K562 (cell line): ENCODE measurements at regions not wholly inside any gene's neighbourhood (a gene's known extent, or its start where the extent isn't known, plus 50 kb on each side); places are given as distances from the start of the nearest gene placed in this dataset.

ENCODE experiments used
- AFF4 ChIP-seq: sonication (generic); formaldehyde crosslinking; IDR thresholded peaks from 2 replicates; pipeline ENCODE4 v1.8.0; 2023; ENCODE audit warnings: mild to moderate bottlenecking, missing genetic modification reagents
- CBX5 ChIP-seq: IDR thresholded peaks from 2 replicates; pipeline ENCODE4 v1.6.1; 2014; ENCODE audit warnings: low read depth, borderline replicate concordance
- E2F6 ChIP-seq, 2 experiments: IDR thresholded peaks; 2 replicates each; pipeline ENCODE4 v1.6.1; 2011; ENCODE audit warnings: borderline replicate concordance in 1 of 2, control low read depth in 1 of 2, low read depth in 1 of 2, low read length in 1 of 2, mild to moderate bottlenecking in 1 of 2, mixed read lengths in 1 of 2, moderate library complexity in 1 of 2; ENCODE audit not compliant: insufficient read depth in 1 of 2, insufficient read length in 1 of 2, poor library complexity in 1 of 2, severe bottlenecking in 1 of 2; ENCODE audit errors: extremely low read depth in 1 of 2
- EHMT2 ChIP-seq: fragments of 450-650 bp; IDR thresholded peaks from 2 replicates; pipeline ENCODE4 v1.6.1; 2018; ENCODE audit warnings: antibody characterized with exemption
- GTF2E2 ChIP-seq: fragments of 200-800 bp; sonication (Bioruptor generic); IDR thresholded peaks from 2 replicates; pipeline ENCODE4 v1.6.1; 2016; ENCODE audit warnings: missing genetic modification characterization, missing compliant biosample characterization
- HDAC6 ChIP-seq: IDR thresholded peaks from 2 replicates; pipeline ENCODE4 v1.6.1; 2012; ENCODE audit warnings: low read depth, mild to moderate bottlenecking, control low read depth, inconsistent platforms, low read length, moderate library complexity
- HNRNPK ChIP-seq: fragments of 200-400 bp; formaldehyde crosslinking; IDR thresholded peaks from one replicate; pipeline ENCODE4 v1.6.1; 2018; ENCODE audit warnings: mild to moderate bottlenecking, low read depth, low read length; ENCODE audit not compliant: poor library complexity, severe bottlenecking
- KHSRP ChIP-seq: fragments of 450-650 bp; IDR thresholded peaks from 2 replicates; pipeline ENCODE4 v1.6.1; 2017
- NCOA1 ChIP-seq: fragments of 450-650 bp; IDR thresholded peaks from 2 replicates; pipeline ENCODE4 v1.6.1; 2016; ENCODE audit warnings: low read depth
- PCBP1 ChIP-seq: fragments of 200-400 bp; formaldehyde crosslinking; IDR thresholded peaks from 2 replicates; pipeline ENCODE4 v1.6.1; 2018; ENCODE audit warnings: mild to moderate bottlenecking, low read depth, low read length; ENCODE audit not compliant: poor library complexity, severe bottlenecking
- PHB ChIP-seq: fragments of 250-450 bp; sonication (Bioruptor Pico); IDR thresholded peaks from 2 replicates; pipeline ENCODE4 v1.5.0; 2021
- PURB ChIP-seq: sonication (generic); formaldehyde crosslinking; IDR thresholded peaks from 2 replicates; pipeline ENCODE4 v1.9.0; 2021; ENCODE audit warnings: low read depth, mild to moderate bottlenecking, missing genetic modification reagents
- RNF2 ChIP-seq: sonication (generic); IDR thresholded peaks from 2 replicates; pipeline ENCODE4 v1.6.1; 2016
- STAG1 ChIP-seq: sonication (generic); formaldehyde crosslinking; IDR thresholded peaks from 2 replicates; pipeline ENCODE4 v1.5.0; 2020; ENCODE audit warnings: missing genetic modification reagents, borderline replicate concordance
- TBP ChIP-seq: optimal IDR thresholded peaks from 2 replicates; pipeline ENCODE3; 2011; ENCODE audit warnings: low read depth, low read length, improper control_type of control experiment
- TEAD1 ChIP-seq, 2 experiments: fragments of 450-650 bp in 1 of 2; sonication (generic) in 1 of 2; formaldehyde crosslinking; IDR thresholded peaks; 2 replicates each; pipeline versions ENCODE4 v1.4.0 to v1.8.0; 2020 to 2022; ENCODE audit warnings: mild to moderate bottlenecking in 2 of 2, missing genetic modification reagents in 1 of 2
- ZKSCAN8 ChIP-seq: fragments of 200-800 bp; sonication (Bioruptor generic); IDR thresholded peaks from 2 replicates; pipeline ENCODE4 v1.6.1; 2016; ENCODE audit warnings: missing genetic modification characterization, missing compliant biosample characterization
- ZNF133 ChIP-seq: fragments of 250-450 bp; sonication (Bioruptor Pico); IDR thresholded peaks from 2 replicates; pipeline ENCODE4 v1.4.0; 2020; ENCODE audit warnings: mild to moderate bottlenecking
- ZNF146 ChIP-seq: IDR thresholded peaks from one replicate; pipeline ENCODE4 v1.6.1; 2018; ENCODE audit warnings: missing compliant biosample characterization; ENCODE audit not compliant: unreplicated experiment
- ZNF253 ChIP-seq: fragments of 250-450 bp; sonication (Bioruptor Pico); conservative IDR thresholded peaks from 2 replicates; pipeline ENCODE4 v1.6.1; 2021; ENCODE audit warnings: mild to moderate bottlenecking
- ZNF274 ChIP-seq: IDR thresholded peaks from 2 replicates; pipeline ENCODE4 v1.6.1; 2011; ENCODE audit warnings: low read depth, mild to moderate bottlenecking, low read length, moderate library complexity, borderline replicate concordance
- ZNF324 ChIP-seq: fragments of 250-450 bp; sonication (Bioruptor Pico); IDR thresholded peaks from 2 replicates; pipeline ENCODE4 v1.4.0; 2020; ENCODE audit warnings: mild to moderate bottlenecking
- ZNF780A ChIP-seq: fragments of 250-450 bp; sonication (Bioruptor Pico); IDR thresholded peaks from 2 replicates; pipeline ENCODE4 v1.5.0; 2021; ENCODE audit warnings: mild to moderate bottlenecking

- TF ChIP-seq EHMT2 = no peak
- TF ChIP-seq ZNF133 (CRISPR knock-in tag) = no peak
- TF ChIP-seq HDAC6 = no peak
- no peak for TF ChIP-seq PCBP1
- peak; percentile 64 for TF ChIP-seq RNF2
- no peak for TF ChIP-seq ZNF780A (CRISPR knock-in tag)
- TF ChIP-seq ZKSCAN8 (CRISPR knock-in tag) = peak; percentile 61; the same call in 1 of the 2 replicates
- TF ChIP-seq ZNF274 = no peak
- no peak for TF ChIP-seq PHB (CRISPR knock-in tag)
- no peak for TF ChIP-seq STAG1 (CRISPR knock-in tag)
- no peak for TF ChIP-seq ZNF146 (CRISPR knock-in tag)
- TF ChIP-seq TEAD1 (CRISPR knock-in tag; IDR thresholded peaks at IDR 0.05) = peak in 1 of 2 experiments; percentile 60; a peak in 1 of 4 replicates
- TF ChIP-seq ZNF253 (CRISPR knock-in tag) = no peak
- peak; percentile 75; the same call in 1 of the 2 replicates for TF ChIP-seq NCOA1
- TF ChIP-seq E2F6 (IDR thresholded peaks at IDR 0.05; ENCODE audit: borderline replicate concordance in 1 of 2, extremely low read depth in 1 of 2, insufficient read depth in 1 of 2, insufficient read length in 1 of 2, low read depth in 1 of 2, low read length in 1 of 2, poor library complexity in 1 of 2, severe bottlenecking in 1 of 2) = no peak
- TF ChIP-seq CBX5 = no peak
- TF ChIP-seq AFF4 (CRISPR knock-in tag) = 0 out of 2 replicates have a peak, but pooled peaks have one; percentile 56
- peak; percentile 57; the same call in 1 of the 2 replicates for TF ChIP-seq KHSRP
- TF ChIP-seq GTF2E2 (tag) = peak; percentile 80
- peak; percentile 82 for TF ChIP-seq TBP
- no peak for TF ChIP-seq PURB
- no peak for TF ChIP-seq HNRNPK
- TF ChIP-seq ZNF324 (CRISPR knock-in tag) = no peak
Observed at GRCh38 chr12:32047357-32048212, 59.1 kb upstream of the BICD1 start (continued).
